ENCODE measurements at regions not wholly inside any gene's neighbourhood (a gene's known extent, or its start where the extent isn't known, plus 50 kb on each side); places are given as distances from the start of the nearest gene placed in this dataset.

DNA sequence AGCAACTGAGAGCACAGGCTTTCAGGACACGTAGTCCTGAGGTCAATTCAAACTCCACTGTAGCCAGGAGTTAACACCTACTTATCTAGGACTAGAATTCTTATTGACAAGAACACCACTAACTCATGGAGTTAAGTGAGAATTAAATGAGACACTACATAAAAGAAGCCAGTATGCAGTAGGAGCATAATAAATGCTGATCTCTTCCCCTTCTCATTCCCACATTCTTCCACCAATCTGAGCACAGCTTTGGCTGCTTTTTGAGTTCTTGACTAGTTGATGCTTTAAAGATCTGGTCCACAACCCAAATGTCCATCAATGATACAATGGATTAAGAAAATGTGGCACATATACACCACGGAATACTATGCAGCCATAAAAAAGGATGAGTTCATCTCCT, 55.2 kb downstream of the TTC32 start:
- TF ChIP-seq CTCF (IDR thresholded peaks at IDR 0.05; ENCODE audit: unreplicated experiment), result no peak
- Mint-ChIP-seq H3K4me1 (ENCODE audit: unreplicated experiment) (no peaks in the 10 kb centered on the region), H3K4me3 (ENCODE audit: unreplicated experiment) (no peak overlapping the region), H3K27me3 (ENCODE audit: unreplicated experiment) (no peaks in the 10 kb centered on the region), H3K36me3 (ENCODE audit: low read depth, unreplicated experiment) (no peaks in the 10 kb centered on the region), H3K27ac (ENCODE audit: unreplicated experiment) (no peak overlapping the region), H3K9me3 (ENCODE audit: unreplicated experiment) (no peaks in the 10 kb centered on the region)
- no peak for DNase-seq (ENCODE audit: low spot score)

DNA sequence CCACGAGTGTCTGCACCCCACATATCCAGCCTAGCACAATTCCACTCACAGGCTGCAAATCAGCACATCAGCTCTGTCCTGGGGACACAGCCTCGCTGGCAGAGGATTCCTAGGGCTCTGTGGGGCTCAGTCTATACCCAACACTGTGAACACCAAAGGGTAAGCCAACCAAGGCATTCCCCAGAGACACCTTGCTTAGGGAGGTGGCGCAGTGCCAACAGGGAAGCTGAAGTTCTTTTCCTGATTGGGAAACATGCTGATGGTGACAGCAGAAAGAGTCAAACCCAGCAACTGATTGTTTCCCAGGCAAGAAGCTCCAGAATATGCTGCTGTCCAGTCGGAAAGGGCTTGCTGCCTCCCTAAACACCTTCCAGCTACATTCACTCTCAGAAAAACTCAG, 55.8 kb downstream of the TTC32 start:
- no peaks in the 10 kb centered on the region for H3K4me1 Mint-ChIP-seq (ENCODE audit: unreplicated experiment)

GRCh38 chr2:19845323-19845920, 56.4 kb downstream of the TTC32 start:
- Mint-ChIP-seq H3K27me3 (ENCODE audit: unreplicated experiment) (no peaks in the 10 kb centered on the region), H3K27ac (ENCODE audit: unreplicated experiment) (no peak overlapping the region), H3K4me1 (ENCODE audit: unreplicated experiment) (no peaks in the 10 kb centered on the region), H3K9me3 (ENCODE audit: unreplicated experiment) (no peaks in the 10 kb centered on the region), H3K4me3 (ENCODE audit: unreplicated experiment) (no peak overlapping the region), H3K36me3 (ENCODE audit: low read depth, unreplicated experiment) (no peaks in the 10 kb centered on the region)
- DNase-seq (ENCODE audit: low spot score), result no peak
- TF ChIP-seq CTCF (IDR thresholded peaks at IDR 0.05; ENCODE audit: unreplicated experiment), result no peak

More for the DNA sequence above, 55.8 kb downstream of the TTC32 start:
- TF ChIP-seq CTCF (IDR thresholded peaks at IDR 0.05; ENCODE audit: unreplicated experiment), result no peak
- H3K36me3 Mint-ChIP-seq (ENCODE audit: low read depth, unreplicated experiment), result no peaks in the 10 kb centered on the region
- DNase-seq (ENCODE audit: low spot score), result no peak
- H3K9me3 Mint-ChIP-seq (ENCODE audit: unreplicated experiment), result no peaks in the 10 kb centered on the region
- no peaks in the 10 kb centered on the region for H3K27me3 Mint-ChIP-seq (ENCODE audit: unreplicated experiment)
- H3K27ac Mint-ChIP-seq (ENCODE audit: unreplicated experiment), result no peak overlapping the region
- no peak overlapping the region for H3K4me3 Mint-ChIP-seq (ENCODE audit: unreplicated experiment)

GRCh38 chr2:19844750-19845149, 57.0 kb downstream of the TTC32 start:
- no peak for DNase-seq (ENCODE audit: low spot score)
- Mint-ChIP-seq H3K36me3 (ENCODE audit: low read depth, unreplicated experiment) (peaks cover 3% of the 10 kb centered on the region), H3K4me1 (ENCODE audit: unreplicated experiment) (no peaks in the 10 kb centered on the region), H3K27ac (ENCODE audit: unreplicated experiment) (no peak overlapping the region), H3K9me3 (ENCODE audit: unreplicated experiment) (no peaks in the 10 kb centered on the region), H3K4me3 (ENCODE audit: unreplicated experiment) (no peak overlapping the region), H3K27me3 (ENCODE audit: unreplicated experiment) (no peaks in the 10 kb centered on the region)
- no peak for TF ChIP-seq CTCF (IDR thresholded peaks at IDR 0.05; ENCODE audit: unreplicated experiment)

GRCh38 chr2:19843992-19844515, 57.7 kb downstream of the TTC32 start:
- H3K27ac Mint-ChIP-seq (ENCODE audit: unreplicated experiment), result no peak overlapping the region
- no peaks in the 10 kb centered on the region for H3K4me1 Mint-ChIP-seq (ENCODE audit: unreplicated experiment)
- no peak for DNase-seq (ENCODE audit: low spot score)
- peaks cover 4% of the 10 kb centered on the region for H3K36me3 Mint-ChIP-seq (ENCODE audit: low read depth, unreplicated experiment)
- no peaks in the 10 kb centered on the region for H3K9me3 Mint-ChIP-seq (ENCODE audit: unreplicated experiment)
- no peak for TF ChIP-seq CTCF (IDR thresholded peaks at IDR 0.05; ENCODE audit: unreplicated experiment)
- H3K27me3 Mint-ChIP-seq (ENCODE audit: unreplicated experiment), result no peaks in the 10 kb centered on the region
- H3K4me3 Mint-ChIP-seq (ENCODE audit: unreplicated experiment), result no peak overlapping the region
